ENCODE measurements at regions not wholly inside any gene's neighbourhood (a gene's known extent, or its start where the extent isn't known, plus 50 kb on each side); places are given as distances from the start of the nearest gene placed in this dataset.

DNA sequence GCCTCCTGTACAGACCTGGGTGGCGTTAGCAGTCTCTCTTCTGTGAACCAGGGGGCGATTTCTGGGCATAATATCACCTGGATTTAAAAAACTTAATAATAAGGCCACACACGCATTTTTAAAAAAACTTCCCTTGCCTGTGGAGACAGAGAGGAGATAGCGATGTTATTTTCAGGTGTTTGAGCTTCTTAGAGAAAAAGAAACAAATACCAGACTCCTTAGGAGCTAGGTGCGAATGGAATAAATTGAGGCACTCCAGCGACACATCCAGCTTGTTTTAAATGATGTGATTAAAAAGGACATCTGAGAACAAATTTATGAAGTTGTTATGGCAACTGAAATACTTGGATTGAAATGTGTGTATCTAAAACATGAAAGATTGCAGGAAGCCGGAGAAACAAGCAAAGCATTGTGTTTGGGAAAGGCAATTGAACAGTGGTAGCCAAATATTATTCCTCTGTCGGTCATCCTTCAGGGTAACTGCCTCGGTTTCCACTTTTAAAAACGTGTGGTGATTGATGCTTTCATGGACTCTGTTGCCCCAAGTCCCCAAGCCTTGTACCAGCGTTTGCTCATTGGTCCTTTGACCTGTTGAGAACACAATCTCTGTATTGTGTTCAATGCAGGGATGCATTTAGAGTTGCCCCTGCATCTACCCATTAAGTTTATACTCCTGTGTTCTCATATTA is 158.7 kb downstream of the TM9SF2 start:
- TF ChIP-seq, protein P1, sequence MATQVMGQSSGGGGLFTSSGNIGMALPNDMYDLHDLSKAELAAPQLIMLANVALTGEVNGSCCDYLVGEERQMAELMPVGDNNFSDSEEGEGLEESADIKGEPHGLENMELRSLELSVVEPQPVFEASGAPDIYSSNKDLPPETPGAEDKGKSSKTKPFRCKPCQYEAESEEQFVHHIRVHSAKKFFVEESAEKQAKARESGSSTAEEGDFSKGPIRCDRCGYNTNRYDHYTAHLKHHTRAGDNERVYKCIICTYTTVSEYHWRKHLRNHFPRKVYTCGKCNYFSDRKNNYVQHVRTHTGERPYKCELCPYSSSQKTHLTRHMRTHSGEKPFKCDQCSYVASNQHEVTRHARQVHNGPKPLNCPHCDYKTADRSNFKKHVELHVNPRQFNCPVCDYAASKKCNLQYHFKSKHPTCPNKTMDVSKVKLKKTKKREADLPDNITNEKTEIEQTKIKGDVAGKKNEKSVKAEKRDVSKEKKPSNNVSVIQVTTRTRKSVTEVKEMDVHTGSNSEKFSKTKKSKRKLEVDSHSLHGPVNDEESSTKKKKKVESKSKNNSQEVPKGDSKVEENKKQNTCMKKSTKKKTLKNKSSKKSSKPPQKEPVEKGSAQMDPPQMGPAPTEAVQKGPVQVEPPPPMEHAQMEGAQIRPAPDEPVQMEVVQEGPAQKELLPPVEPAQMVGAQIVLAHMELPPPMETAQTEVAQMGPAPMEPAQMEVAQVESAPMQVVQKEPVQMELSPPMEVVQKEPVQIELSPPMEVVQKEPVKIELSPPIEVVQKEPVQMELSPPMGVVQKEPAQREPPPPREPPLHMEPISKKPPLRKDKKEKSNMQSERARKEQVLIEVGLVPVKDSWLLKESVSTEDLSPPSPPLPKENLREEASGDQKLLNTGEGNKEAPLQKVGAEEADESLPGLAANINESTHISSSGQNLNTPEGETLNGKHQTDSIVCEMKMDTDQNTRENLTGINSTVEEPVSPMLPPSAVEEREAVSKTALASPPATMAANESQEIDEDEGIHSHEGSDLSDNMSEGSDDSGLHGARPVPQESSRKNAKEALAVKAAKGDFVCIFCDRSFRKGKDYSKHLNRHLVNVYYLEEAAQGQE (IDR thresholded peaks at IDR 0.05; ENCODE audit: insufficient read depth in 1 of 2, low read depth in 2 of 2, low read length in 2 of 2) = no peak
- TF ChIP-seq TAF1 (IDR thresholded peaks at IDR 0.05; ENCODE audit: borderline replicate concordance, insufficient read depth, low read length) (no peak), SIN3A (IDR thresholded peaks at IDR 0.05; ENCODE audit: borderline replicate concordance, insufficient read depth, low read length) (no peak), FOXP2 (optimal IDR thresholded peaks at IDR 0.05; ENCODE audit: borderline replicate concordance, extremely low read depth, extremely low read length, insufficient read depth) (no peak), POLR2AphosphoS5 (IDR thresholded peaks at IDR 0.05; ENCODE audit: low read depth, low read length) (no peak)

DNA sequence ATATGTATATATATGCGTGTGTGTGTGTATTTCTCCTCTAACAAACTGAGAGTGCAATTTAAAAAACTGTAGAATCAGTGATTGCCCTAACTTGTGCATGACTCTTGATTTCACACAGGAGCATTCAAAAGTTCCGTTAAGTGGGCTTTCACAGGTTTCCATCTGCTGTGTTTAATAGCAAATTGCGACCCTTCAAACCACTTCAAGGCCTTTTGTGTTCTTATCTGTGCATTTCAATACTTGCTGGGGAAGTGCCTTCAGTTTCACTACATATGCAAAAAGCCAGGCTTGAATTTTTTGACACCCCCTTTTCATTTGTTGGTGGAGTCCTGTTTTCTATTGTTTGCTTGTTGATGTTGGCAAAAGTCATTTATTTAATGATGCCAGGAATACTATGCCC is 158.0 kb downstream of the TM9SF2 start:
- no peak for TF ChIP-seq SIN3A (IDR thresholded peaks at IDR 0.05; ENCODE audit: borderline replicate concordance, insufficient read depth, low read length)

DNA sequence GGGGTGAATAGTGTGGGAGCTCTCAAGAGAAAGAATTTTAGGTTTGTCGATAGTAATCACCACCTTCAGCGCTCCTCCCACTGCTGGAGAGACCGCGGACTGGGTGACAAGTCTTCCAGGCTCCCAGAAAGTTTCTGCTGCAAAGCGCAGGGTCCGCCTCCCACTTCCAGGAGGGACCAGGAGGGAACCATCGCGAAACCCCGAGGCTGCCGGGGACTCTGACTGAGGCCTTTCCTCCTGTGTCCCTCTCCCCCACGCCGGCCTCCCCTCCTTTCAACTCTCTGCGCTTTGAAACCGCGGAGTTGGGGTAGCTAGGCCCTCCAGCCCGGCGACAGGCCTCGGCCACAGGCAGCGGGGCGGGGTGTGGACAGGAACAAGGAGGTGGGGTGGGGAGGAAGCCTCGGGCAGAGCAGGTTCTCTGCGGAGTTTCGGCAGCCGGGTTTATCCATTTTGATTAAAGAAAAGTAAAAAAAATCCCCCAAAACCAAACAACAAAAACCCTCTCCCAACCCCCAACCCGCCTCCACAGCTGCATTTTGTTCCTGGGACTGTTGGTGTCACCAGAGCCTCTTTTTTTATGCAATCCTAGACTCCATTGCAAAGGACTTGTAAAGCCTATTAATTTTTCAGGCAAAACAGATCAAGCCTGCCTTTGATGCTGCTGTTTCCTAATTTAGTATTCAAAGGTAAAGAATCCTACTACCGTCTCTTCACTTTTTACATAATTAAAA is 157.2 kb downstream of the TM9SF2 start:
- no peak for TF ChIP-seq TAF1 (IDR thresholded peaks at IDR 0.05; ENCODE audit: borderline replicate concordance, insufficient read depth, low read length)
- TF ChIP-seq, protein P1 (IDR thresholded peaks at IDR 0.05; ENCODE audit: insufficient read depth in 1 of 2, low read depth in 2 of 2, low read length in 2 of 2) = no peak
- no peak for TF ChIP-seq POLR2AphosphoS5 (IDR thresholded peaks at IDR 0.05; ENCODE audit: low read depth, low read length)
- no peak for TF ChIP-seq FOXP2 (optimal IDR thresholded peaks at IDR 0.05; ENCODE audit: borderline replicate concordance, extremely low read depth, extremely low read length, insufficient read depth)

DNA sequence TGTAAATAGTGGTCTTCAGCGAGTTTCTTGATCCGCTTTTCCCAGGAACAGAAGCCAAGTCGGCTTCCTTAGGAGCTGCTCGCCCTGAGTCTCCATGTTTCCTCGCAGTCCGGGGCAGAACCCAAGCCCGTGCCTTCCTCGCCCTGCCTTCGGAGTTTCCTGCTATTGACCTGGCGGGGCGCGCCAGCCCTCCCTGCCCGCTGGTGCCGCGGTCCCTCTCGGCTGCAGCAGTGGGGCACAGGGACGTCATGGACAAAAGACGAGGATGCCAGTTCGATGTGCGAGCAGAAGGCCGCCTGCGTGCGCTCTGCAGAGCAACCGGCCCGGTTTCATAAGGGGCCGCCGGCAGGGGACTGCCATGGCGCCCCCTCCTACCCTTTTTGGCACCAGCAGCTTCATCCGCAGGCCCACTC is 156.6 kb downstream of the TM9SF2 start:
- TF ChIP-seq TAF1 (IDR thresholded peaks at IDR 0.05; ENCODE audit: borderline replicate concordance, insufficient read depth, low read length) (no peak), POLR2AphosphoS5 (IDR thresholded peaks at IDR 0.05; ENCODE audit: low read depth, low read length) (no peak), FOXP2 (optimal IDR thresholded peaks at IDR 0.05; ENCODE audit: borderline replicate concordance, extremely low read depth, extremely low read length, insufficient read depth) (no peak), SIN3A (IDR thresholded peaks at IDR 0.05; ENCODE audit: borderline replicate concordance, insufficient read depth, low read length) (no peak)
- TF ChIP-seq, protein P1 (IDR thresholded peaks at IDR 0.05; ENCODE audit: insufficient read depth in 1 of 2, low read depth in 2 of 2, low read length in 2 of 2) = no peak

DNA sequence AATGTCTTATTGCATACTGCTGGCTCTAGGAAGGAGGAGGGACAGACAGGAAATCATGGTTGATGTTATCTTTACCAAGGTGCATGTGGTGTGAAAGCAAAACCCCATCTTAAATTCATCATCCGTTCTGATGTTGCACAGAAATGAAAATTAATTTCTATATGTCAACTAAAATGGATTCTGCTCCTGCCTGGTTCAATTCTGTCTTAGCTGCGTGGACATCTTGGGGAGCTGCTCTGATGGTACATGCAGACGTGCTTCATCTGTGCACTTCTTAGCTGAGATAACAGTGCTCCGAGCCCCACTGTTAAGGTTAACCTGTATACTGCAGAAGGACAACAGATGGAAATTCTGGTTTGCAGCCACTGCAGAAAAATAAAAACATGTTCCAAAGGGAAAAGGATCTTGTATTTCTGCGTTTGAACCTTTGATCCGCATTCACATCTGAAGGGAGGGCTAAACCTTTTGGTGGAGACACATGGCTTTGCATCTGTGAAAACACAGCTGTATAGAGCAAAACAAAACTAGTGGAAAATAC is 155.6 kb downstream of the TM9SF2 start:
- no peak for TF ChIP-seq POLR2AphosphoS5 (IDR thresholded peaks at IDR 0.05; ENCODE audit: low read depth, low read length)
- TF ChIP-seq, protein P1 (IDR thresholded peaks at IDR 0.05; ENCODE audit: insufficient read depth in 1 of 2, low read depth in 2 of 2, low read length in 2 of 2) = no peak

All from PFSK-1 (cell line).